ENCODE measurements at regions not wholly inside any gene's neighbourhood (a gene's known extent, or its start where the extent isn't known, plus 50 kb on each side); places are given as distances from the start of the nearest gene placed in this dataset.

GRCh38 chr4:111778543-111778942, 366.7 kb upstream of the FAM241A start:
- intact Hi-C loops (cut with micrococcal nuclease) (no loop called here), in situ Hi-C loops (cut with MboI) (no loop called here)
- DNase-seq (ENCODE audit: extremely low read depth in 1 of 4, low spot score in 3 of 4), result no peak
- no peaks in the 10 kb centered on the region for H3K9me1 ChIP-seq (ENCODE audit: control insufficient read depth, insufficient read depth, low read length)
- POLR2A ChIA-PET, result no interaction called here
- H4K20me1 ChIP-seq (replicated peaks; ENCODE audit: control insufficient read depth, insufficient read depth, low read length), result no peaks in the 10 kb centered on the region
- WGBS (ENCODE audit: insufficient coverage, low coverage, missing lambda C conversion rate), result 0% methylated on average over 1 of the region's 1 CpG
- H3K27ac ChIP-seq (ENCODE audit: extremely low read depth, low read depth, low read length), result no peak overlapping the region
- no peak for ATAC-seq
- no TSS peak for BruUV-seq (replicated peaks)
- no peak overlapping the region for H2AFZ ChIP-seq (ENCODE audit: low read depth, low read length)
- no peak for FAIRE-seq
- H3K9ac ChIP-seq (ENCODE audit: insufficient read depth in 1 of 2, low read depth in 2 of 2, low read length in 2 of 2), result no peak overlapping the region
- no peaks in the 10 kb centered on the region for H3K4me1 ChIP-seq (replicated peaks in 1 of 2; ENCODE audit: control insufficient read depth in 2 of 2, insufficient read depth in 2 of 2, low read length in 2 of 2)
- CTCF ChIA-PET (ENCODE audit: low intra/inter-chr PET ratio), result no interaction called here
- H3K9me3 ChIP-seq (replicated peaks; ENCODE audit: control insufficient read depth, insufficient read depth, low read depth, low read length), result no peaks in the 10 kb centered on the region
- H3K4me3 ChIP-seq, result no peak overlapping the region
- H3K27me3 ChIP-seq (ENCODE audit: control insufficient read depth in 2 of 2, insufficient read depth in 2 of 2, low read length in 2 of 2), result no peaks in the 10 kb centered on the region
- H3K36me3 ChIP-seq (ENCODE audit: control insufficient read depth, insufficient read depth, low read length), result no peaks in the 10 kb centered on the region
- TF ChIP-seq TCF3 (CRISPR knock-in tag; IDR thresholded peaks at IDR 0.05), result no peak
- TF ChIP-seq SP1 (CRISPR knock-in tag; IDR thresholded peaks at IDR 0.05), result no peak
- no peak for TF ChIP-seq NR1H2 (CRISPR knock-in tag; IDR thresholded peaks at IDR 0.05)
- no peak for TF ChIP-seq TCF7L2 (IDR thresholded peaks at IDR 0.05; ENCODE audit: low read depth, low read length)
- no peak for TF ChIP-seq PRMT5 (CRISPR knock-in tag; IDR thresholded peaks at IDR 0.05)
- no peak for TF ChIP-seq GTF2E2 (tag; IDR thresholded peaks at IDR 0.05)
- H3K79me2 ChIP-seq (ENCODE audit: control insufficient read depth, insufficient read depth, low read length), result no peaks in the 10 kb centered on the region
- no peak overlapping the region for H3K4me2 ChIP-seq (ENCODE audit: insufficient read depth, low read length)

DNA sequence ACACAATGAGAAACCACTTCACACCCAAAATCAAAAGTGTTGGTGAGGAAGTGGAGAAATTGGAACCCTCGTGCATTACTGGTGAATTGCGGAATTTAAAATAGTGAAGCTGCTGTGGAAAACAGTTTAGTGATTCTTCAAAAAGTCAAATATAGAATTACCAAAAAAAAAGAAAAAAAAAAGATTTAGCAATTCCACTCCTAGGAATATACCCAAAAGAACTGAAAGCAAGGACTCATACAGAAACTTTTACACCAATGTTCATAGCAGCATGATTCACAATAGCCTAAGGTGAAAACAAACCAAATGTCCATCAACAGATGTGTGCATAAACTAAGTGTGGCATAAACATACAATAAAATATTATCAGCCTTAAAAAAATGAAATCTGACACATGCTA, 364.3 kb upstream of the FAM241A start:
- ChIA-PET POLR2A (no interaction called here), CTCF (ENCODE audit: low intra/inter-chr PET ratio) (interaction anchor here (0.7 kb wide), 1 partner anchor 31 kb away, joined by 3 read pairs; no protein-coding TSS in a partner anchor)
- no peaks in the 10 kb centered on the region for H4K20me1 ChIP-seq (replicated peaks; ENCODE audit: control insufficient read depth, insufficient read depth, low read length)
- no peak overlapping the region for H3K4me2 ChIP-seq (ENCODE audit: insufficient read depth, low read length)
- DNase-seq (ENCODE audit: extremely low read depth in 1 of 4, low spot score in 3 of 4) (no peak), ATAC-seq (no peak), FAIRE-seq (no peak)
- H3K36me3 ChIP-seq (ENCODE audit: control insufficient read depth, insufficient read depth, low read length), result no peaks in the 10 kb centered on the region
- H2AFZ ChIP-seq (ENCODE audit: low read depth, low read length), result no peak overlapping the region
- no peaks in the 10 kb centered on the region for H3K79me2 ChIP-seq (ENCODE audit: control insufficient read depth, insufficient read depth, low read length)
- no peak overlapping the region for H3K9ac ChIP-seq (ENCODE audit: insufficient read depth in 1 of 2, low read depth in 2 of 2, low read length in 2 of 2)
- H3K4me3 ChIP-seq, result no peak overlapping the region
- H3K4me1 ChIP-seq (replicated peaks in 1 of 2; ENCODE audit: control insufficient read depth in 2 of 2, insufficient read depth in 2 of 2, low read length in 2 of 2), result no peaks in the 10 kb centered on the region
- intact Hi-C loops (cut with micrococcal nuclease) (no loop called here), in situ Hi-C loops (cut with MboI) (no loop called here)
- 0% methylated on average over 2 of the region's 2 CpGs for WGBS (ENCODE audit: insufficient coverage, low coverage, missing lambda C conversion rate)
- H3K27me3 ChIP-seq (ENCODE audit: control insufficient read depth in 2 of 2, insufficient read depth in 2 of 2, low read length in 2 of 2), result no peaks in the 10 kb centered on the region
- H3K9me1 ChIP-seq (ENCODE audit: control insufficient read depth, insufficient read depth, low read length), result no peaks in the 10 kb centered on the region
- no peak overlapping the region for H3K27ac ChIP-seq (ENCODE audit: extremely low read depth, low read depth, low read length)
- H3K9me3 ChIP-seq (replicated peaks; ENCODE audit: control insufficient read depth, insufficient read depth, low read depth, low read length), result no peaks in the 10 kb centered on the region
- BruUV-seq (replicated peaks), result no TSS peak
- TF ChIP-seq TBL1XR1 (IDR thresholded peaks at IDR 0.05; ENCODE audit: low read length in 2 of 2) (no peak), U2AF1 (optimal IDR thresholded peaks at IDR 0.05; ENCODE audit: low read depth, low read length) (no peak), THRA (IDR thresholded peaks at IDR 0.05) (no peak), THRAP3 (IDR thresholded peaks at IDR 0.05; ENCODE audit: borderline replicate concordance) (no peak), FUS (optimal IDR thresholded peaks at IDR 0.05; ENCODE audit: low read depth, low read length) (no peak)
- TF ChIP-seq, protein P1, sequence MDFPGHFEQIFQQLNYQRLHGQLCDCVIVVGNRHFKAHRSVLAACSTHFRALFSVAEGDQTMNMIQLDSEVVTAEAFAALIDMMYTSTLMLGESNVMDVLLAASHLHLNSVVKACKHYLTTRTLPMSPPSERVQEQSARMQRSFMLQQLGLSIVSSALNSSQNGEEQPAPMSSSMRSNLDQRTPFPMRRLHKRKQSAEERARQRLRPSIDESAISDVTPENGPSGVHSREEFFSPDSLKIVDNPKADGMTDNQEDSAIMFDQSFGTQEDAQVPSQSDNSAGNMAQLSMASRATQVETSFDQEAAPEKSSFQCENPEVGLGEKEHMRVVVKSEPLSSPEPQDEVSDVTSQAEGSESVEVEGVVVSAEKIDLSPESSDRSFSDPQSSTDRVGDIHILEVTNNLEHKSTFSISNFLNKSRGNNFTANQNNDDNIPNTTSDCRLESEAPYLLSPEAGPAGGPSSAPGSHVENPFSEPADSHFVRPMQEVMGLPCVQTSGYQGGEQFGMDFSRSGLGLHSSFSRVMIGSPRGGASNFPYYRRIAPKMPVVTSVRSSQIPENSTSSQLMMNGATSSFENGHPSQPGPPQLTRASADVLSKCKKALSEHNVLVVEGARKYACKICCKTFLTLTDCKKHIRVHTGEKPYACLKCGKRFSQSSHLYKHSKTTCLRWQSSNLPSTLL (IDR thresholded peaks at IDR 0.05), result no peak
- TF ChIP-seq, protein P2, sequence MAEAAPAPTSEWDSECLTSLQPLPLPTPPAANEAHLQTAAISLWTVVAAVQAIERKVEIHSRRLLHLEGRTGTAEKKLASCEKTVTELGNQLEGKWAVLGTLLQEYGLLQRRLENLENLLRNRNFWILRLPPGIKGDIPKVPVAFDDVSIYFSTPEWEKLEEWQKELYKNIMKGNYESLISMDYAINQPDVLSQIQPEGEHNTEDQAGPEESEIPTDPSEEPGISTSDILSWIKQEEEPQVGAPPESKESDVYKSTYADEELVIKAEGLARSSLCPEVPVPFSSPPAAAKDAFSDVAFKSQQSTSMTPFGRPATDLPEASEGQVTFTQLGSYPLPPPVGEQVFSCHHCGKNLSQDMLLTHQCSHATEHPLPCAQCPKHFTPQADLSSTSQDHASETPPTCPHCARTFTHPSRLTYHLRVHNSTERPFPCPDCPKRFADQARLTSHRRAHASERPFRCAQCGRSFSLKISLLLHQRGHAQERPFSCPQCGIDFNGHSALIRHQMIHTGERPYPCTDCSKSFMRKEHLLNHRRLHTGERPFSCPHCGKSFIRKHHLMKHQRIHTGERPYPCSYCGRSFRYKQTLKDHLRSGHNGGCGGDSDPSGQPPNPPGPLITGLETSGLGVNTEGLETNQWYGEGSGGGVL (CRISPR knock-in tag; IDR thresholded peaks at IDR 0.05), result no peak
